ENCODE measurements at regions not wholly inside any gene's neighbourhood (a gene's known extent, or its start where the extent isn't known, plus 50 kb on each side); places are given as distances from the start of the nearest gene placed in this dataset.
"Not testable (repeated sequence)": the region's sequence is repeated elsewhere in the genome, so short reads cannot be mapped to it uniquely, and the experiment has no call there.

DNA sequence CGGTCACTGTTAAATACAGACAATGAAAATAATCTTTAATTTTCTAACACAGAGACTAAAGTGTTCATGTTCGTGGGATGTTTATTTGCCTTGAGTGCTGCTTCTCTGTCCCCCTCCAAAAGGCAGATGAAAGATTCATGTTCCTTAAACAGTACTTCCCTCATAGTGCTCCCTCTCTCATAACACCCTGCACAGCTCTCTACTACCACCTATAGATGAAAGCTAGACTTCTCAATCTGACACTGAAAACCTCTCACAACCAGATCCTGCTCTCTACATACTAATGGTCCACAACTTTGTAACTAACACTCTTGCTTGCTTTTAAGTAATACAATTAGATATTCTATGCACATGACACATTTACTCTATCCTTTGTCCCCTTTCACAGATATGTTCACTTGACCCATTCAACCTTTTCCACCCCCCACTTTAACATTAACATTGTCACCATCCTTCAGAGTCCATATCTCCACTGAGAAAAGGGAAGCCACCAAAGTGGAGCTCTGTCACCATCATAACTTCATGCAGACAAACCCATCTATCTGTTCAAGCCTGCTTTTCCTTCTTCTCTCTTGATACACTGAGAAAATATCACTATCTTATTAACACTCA, 266.4 kb upstream of the USP15 start:
- peak; percentile 47 to 83 (median 48) for DNase-seq

DNA sequence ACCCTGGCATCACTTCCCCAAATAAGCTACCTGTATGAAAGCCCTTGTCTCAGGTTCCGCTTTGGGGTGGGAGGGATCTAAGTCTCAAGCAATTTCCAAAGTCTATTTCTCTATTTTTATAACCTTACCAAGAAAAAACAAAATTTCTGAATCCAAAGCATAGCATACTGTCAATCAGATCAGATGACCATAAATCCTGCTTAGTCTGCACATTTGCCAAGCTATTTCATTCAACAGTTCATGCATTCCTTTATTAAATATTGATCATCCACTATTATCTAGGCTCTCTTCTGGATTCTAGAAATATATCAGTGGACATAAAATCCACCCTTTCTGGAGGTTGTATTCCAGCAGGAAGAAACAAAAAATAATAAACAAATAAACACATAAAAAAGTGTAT, 263.5 kb upstream of the USP15 start:
- no peak for DNase-seq

DNA sequence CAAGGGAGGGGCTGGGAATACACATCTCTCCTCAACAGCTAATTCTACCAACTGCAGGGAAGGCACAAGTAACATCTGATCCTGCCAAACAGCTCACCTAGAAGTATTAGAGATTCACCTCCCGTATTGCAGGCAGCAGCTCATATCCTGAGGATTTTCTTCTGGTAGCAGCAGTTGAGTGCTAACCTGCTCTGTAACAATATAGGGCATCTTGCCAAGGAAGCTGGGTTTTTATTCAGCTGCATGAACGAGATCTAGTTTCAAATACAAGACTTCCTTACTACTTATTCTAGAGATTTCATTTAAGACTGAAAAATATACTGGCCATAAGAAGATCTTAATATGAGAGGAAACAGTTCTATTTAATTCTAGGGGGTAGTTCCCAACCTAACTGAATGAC, 261.4 kb upstream of the USP15 start:
- peak in 1 of 3 experiments; percentile 16 for DNase-seq

GRCh38 chr12:61999311-61999710, 260.9 kb upstream of the USP15 start:
- DNase-seq: no peak

DNA sequence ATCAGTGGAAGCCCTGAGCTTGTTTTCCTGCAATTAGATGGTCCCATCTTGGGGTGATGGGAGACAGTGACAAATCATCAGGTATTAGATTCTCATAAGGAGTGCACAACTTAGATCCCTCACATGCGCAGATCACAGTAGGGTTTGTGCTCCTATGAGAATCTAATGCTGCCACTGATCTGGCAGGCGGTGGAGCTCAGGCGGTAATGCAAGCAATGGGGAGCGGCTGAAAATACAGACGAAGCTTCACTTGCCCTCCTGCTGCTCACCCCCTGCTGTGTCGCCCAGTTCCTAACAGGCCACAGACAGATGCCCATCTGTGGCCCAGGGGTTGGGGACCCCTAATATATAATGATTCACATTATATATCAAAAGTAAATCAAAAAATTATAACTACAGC, 258.8 kb upstream of the USP15 start:
- DNase-seq: no peak

DNA sequence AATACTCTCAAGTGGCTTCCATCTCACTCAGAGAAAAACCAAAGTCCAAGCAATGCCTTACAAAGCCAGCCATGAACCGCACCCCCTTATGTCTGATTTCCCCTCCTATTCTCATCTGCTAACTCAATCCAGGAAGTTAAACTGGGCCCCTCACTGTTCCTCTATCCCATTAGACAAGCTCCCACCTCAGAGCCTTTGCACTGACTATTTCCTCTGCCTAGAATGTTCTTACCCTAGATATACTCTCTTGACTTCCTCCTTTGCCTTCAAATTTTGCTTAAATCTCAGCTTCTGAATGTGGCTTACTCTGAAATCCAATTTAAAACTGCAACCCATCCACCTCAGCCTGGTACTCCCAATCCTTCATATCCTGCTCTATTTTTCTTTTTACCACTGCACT, 257.0 kb upstream of the USP15 start:
- DNase-seq: no peak

- DNase-seq: no peak
Observed at GRCh38 chr12:62003701-62004100, 256.5 kb upstream of the USP15 start.

GRCh38 chr12:62005615-62006014, 254.6 kb upstream of the USP15 start:
- DNase-seq: no peak

GRCh38 chr12:62006076-62006732, 254.0 kb upstream of the USP15 start:
- DNase-seq: peak; percentile 7 to 70 (median 19)

- no peak for DNase-seq
Observed at GRCh38 chr12:62008703-62009102, 251.5 kb upstream of the USP15 start.

- no peak for DNase-seq
Observed at GRCh38 chr12:62009445-62009844, 250.8 kb upstream of the USP15 start.

DNA sequence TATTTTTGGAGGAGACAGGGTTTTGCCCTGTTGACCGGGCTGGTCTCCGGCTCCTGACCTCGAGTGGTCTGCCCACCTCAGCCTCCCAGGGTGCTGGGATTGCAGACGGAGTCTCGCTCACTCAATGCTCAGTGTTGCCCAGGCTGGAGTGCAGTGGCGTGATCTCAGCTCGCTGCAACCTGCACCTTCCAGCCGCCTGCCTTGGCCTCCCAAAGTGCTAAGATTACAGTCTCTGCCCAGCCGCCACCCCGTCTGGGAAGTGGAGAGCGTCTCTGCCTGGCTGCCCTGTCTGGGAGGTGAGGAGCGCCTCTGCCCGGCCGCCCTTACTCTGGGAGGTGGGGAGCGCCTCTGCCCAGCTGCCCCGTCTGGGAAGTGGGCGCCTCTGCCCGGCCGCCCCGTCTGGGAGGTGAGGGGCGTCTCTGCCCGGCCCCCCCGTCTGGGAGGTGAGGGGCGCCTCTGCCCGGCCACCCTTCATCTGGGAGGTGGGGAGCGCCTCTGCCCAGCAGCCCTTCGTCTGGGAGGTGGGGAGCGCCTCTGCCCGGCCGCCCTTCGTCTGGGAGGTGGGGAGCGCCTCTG, 249.8 kb upstream of the USP15 start:
- DNase-seq: not testable (repeated sequence)

- not testable (repeated sequence) for DNase-seq
Observed at GRCh38 chr12:62010973-62011372, 249.2 kb upstream of the USP15 start.

DNA sequence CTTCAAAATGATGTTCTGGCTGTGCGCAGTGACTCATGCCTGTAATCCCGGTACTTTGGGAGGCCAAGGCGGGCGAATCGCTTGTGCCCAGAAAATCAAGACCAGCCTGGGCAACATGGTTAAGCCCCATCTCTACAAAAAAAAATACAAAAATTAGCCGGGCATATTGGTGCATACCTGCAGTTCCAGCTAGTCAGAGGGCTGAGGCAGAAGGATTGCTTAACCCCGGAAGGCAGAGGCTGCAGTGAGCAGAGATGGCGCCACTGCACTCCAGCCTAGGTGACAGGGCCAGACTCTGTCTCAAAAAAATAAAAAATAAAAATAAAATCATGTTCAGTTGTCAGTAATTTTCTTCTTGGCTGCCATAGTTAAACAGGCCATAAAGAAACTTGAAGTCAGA, 245.9 kb upstream of the USP15 start:
- DNase-seq: no peak

GRCh38 chr12:62016021-62016420, 244.2 kb upstream of the USP15 start:
- DNase-seq: no peak

DNA sequence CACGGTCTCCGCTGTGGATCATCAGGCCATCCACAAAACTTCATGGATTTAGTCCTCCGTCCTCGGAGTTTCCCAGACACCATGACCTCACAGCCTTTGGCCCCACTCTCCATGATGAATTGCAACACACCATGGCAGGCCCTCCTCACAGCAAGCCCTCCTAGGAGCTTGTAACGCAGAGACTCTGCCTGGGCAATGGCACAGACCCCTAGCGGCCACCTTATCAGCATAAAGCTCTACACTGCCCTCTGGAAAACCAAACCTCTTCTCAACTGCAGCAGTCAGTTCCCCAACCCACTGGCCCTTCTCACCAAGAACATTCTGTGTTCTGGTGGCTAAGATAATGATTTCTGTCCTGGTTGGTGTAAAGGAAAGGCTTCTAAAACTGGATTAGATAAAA, 238.4 kb upstream of the USP15 start:
- no peak for DNase-seq

DNA sequence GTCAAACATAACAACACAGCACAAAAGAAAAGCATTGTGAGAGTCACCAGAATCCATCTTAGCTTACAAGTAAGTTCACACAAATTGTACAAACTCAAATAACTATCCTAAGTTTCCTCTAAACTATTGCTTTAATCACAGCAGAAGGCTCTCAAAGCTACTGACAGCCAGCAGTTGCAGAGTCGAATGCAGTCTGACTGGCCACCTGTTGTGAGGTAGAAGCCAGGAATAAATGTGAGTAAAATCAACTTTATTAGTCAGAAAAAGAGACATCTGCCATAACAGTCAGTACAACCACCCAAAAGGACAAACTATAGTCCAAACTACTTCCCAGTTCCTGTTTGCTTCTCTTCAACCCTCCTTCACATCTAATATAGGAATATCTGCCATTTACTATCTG, 231.7 kb upstream of the USP15 start:
- DNase-seq: no peak

DNA sequence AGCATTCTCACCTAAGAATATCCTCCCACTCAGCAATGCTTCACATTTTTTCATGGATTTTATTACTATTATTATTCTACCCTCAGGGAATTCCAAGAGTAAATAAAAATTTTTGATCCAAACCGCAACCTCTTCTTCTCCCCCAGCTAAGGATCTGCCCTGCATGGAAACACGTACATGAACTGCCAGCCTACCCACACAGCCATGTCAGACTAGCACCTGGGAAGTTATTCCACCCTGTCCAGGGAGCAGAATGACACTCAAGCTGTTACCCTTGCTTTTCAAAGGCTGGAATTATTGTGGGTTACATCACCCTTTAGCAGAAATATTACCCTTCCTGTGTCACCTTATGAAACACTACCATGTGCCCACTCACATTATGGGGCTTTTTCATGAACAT, 227.3 kb upstream of the USP15 start:
- DNase-seq: no peak

DNA sequence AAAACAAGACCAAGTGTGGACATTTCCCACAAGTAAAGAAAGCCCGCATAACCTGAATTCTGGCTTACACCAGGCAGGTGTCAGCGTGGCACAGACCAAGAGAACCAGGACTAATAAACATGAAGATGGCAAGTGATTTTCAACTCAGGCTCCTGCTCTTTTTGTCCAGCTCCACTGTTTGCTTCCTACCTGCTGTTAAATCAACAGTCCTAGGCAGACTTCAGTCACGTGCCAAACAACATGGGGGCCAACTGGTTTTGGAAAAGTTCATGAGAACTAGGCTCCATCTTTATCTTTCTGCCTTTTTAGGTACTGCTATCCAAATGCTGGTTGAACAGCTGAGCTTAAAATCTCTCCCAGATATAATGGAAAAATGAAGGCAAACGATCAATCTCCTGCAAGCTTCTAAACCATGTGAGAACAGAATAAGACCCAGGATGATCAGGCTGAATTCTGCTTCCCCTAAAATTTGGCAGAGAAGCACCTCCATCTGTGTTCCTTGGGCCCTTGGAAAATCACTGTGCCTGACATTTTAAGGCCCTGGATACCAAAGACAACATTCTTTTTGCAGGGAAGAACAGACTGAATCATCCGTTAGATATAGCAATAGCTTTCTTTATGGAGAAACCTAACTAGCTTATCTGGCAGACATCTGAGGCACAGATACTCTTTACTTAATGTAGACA, 215.6 kb upstream of the USP15 start:
- DNase-seq: peak in 2 of 3 experiments; percentile 16 to 38

DNA sequence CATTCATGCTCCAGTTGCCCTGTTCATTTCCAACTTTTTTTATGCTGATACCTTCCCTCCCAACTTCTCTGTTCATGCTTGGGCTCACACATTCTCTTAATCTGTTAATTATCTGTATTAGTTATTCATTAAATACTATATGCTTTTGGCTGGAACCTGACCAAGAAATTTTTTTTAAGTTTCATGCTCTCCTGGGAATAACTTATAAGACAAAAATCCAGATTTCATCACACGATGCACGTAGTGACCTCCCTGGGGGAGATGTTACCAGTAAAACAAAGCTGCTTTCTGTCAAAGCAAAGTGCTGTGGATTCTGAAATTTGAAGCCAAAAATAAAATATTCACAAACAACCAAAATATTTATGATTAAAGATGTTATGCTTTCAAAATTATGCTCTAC, 215.0 kb upstream of the USP15 start:
- no peak for DNase-seq

GRCh38 chr12:62050785-62051184, 209.4 kb upstream of the USP15 start:
- DNase-seq: peak in 1 of 3 experiments; percentile 37

GRCh38 chr12:62069976-62070375, 190.2 kb upstream of the USP15 start:
- no peak for DNase-seq

- not testable (repeated sequence) for DNase-seq
Observed at GRCh38 chr12:62073236-62073635, 187.0 kb upstream of the USP15 start.

DNA sequence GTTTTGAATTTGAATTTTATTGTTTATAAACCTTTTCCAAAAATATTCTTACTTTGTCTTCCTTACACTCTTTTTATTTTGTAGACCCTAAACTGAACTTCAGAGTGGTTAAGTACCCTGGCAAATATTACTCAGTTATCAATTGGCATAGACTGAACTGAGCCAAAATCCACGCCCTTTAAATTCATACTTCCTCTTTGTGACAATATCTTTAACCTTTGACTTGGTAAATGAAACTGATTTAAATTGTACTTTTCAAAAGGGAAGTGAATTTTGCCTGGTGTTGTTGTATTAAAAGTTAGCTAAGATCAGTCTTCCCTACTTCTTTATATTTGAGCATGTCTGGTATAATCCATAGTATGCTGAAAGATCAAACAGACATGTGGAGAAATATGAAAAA, 184.3 kb upstream of the USP15 start:
- DNase-seq: no peak
